ENCODE measurements at regions not wholly inside any gene's neighbourhood (a gene's known extent, or its start where the extent isn't known, plus 50 kb on each side); places are given as distances from the start of the nearest gene placed in this dataset.
A peak's percentile ranks its signal among the peaks of the same experiment; 100 is the strongest.

DNA sequence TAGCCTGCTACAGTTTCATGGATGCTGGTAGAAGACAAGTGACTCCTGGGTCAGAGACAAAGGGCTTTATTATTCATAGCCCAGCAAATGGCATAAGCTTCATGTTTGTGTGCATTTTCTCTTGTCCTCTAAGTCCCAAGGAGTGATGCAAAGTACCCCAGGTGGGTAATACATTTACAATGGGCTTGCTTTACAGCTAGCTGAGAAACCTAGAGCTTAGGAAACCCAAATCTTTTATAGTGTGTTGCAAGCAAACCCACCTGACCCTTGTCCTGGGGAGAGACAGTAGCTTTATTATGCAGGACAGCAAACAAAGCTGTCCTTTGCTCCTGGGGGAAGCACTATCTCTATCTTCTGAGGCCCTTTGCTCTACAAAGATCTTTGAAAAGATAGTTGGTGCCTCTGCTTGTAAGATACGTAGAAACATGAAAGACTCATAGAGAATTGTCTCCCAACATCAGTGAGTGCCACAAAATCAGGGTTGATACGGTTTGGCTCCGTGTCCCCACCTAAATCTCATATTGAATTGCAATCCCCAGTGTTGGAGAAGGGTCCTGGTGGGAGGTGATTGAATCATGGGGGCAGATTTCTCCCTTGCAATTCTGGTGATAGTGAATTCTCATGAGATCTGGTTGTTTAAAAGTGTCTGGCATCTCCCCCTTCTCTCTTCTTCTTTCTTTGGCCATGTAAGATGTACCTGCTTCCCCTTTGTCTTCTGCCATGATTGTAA is 315.8 kb upstream of the USP24 start (continued):
- no peak for TF ChIP-seq ZNF724P (CRISPR knock-in tag; IDR thresholded peaks at IDR 0.05; ENCODE audit: borderline replicate concordance)
- TF ChIP-seq ZMYM4 (CRISPR knock-in tag; IDR thresholded peaks at IDR 0.05) = peak; percentile 90
- peak; percentile 72 for TF ChIP-seq ZNF614 (CRISPR knock-in tag; IDR thresholded peaks at IDR 0.05; ENCODE audit: borderline replicate concordance)
- peak; percentile 48; the same call in 1 of the 2 replicates for TF ChIP-seq SAP130 (CRISPR knock-in tag; IDR thresholded peaks at IDR 0.05; ENCODE audit: low read depth)
- TF ChIP-seq REPIN1 (CRISPR knock-in tag; IDR thresholded peaks at IDR 0.05; ENCODE audit: borderline replicate concordance, low read depth) = peak; percentile 44; the same call in 1 of the 2 replicates
- TF ChIP-seq ZSCAN21 (CRISPR knock-in tag; IDR thresholded peaks at IDR 0.05; ENCODE audit: borderline replicate concordance) = no peak
- no peak for TF ChIP-seq BATF2 (CRISPR knock-in tag; IDR thresholded peaks at IDR 0.05)
- TF ChIP-seq ZNF496 (CRISPR knock-in tag; IDR thresholded peaks at IDR 0.05; ENCODE audit: insufficient replicate concordance) = no peak
- no peak for TF ChIP-seq ZBTB25 (CRISPR knock-in tag; IDR thresholded peaks at IDR 0.05)
- no peak; the same call in 1 of the 2 replicates for TF ChIP-seq ZNF788 (CRISPR knock-in tag; IDR thresholded peaks at IDR 0.05; ENCODE audit: borderline replicate concordance)
- TF ChIP-seq EHMT2 (IDR thresholded peaks at IDR 0.05; ENCODE audit: borderline replicate concordance, low read depth, low read length) = peak; percentile 77; the same call in 1 of the 2 replicates
- no peak for TF ChIP-seq AGO1 (IDR thresholded peaks at IDR 0.05; ENCODE audit: low read depth, low read length, poor library complexity, severe bottlenecking)
- TF ChIP-seq ZNF317 (CRISPR knock-in tag; IDR thresholded peaks at IDR 0.05) = peak; percentile 67; the same call in 1 of the 2 replicates
- no peak for TF ChIP-seq ZNF619 (CRISPR knock-in tag; IDR thresholded peaks at IDR 0.05)
- no peak for TF ChIP-seq ZNF761 (CRISPR knock-in tag; conservative IDR thresholded peaks at IDR 0.05)
- TF ChIP-seq ZNF207 (IDR thresholded peaks at IDR 0.05; ENCODE audit: borderline replicate concordance) = no peak
- TF ChIP-seq, protein P1, sequence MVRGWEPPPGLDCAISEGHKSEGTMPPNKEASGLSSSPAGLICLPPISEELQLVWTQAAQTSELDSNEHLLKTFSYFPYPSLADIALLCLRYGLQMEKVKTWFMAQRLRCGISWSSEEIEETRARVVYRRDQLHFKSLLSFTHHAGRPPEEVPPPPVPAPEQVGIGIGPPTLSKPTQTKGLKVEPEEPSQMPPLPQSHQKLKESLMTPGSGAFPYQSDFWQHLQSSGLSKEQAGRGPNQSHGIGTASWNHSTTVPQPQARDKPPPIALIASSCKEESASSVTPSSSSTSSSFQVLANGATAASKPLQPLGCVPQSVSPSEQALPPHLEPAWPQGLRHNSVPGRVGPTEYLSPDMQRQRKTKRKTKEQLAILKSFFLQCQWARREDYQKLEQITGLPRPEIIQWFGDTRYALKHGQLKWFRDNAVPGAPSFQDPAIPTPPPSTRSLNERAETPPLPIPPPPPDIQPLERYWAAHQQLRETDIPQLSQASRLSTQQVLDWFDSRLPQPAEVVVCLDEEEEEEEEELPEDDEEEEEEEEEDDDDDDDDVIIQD (CRISPR knock-in tag; IDR thresholded peaks at IDR 0.05; ENCODE audit: low read depth) = peak; percentile 77; the same call in 1 of the 2 replicates
- no peak; the same call in 1 of the 2 replicates for TF ChIP-seq ZNF460 (CRISPR knock-in tag; IDR thresholded peaks at IDR 0.05; ENCODE audit: borderline replicate concordance)
- TF ChIP-seq POLR2G (IDR thresholded peaks at IDR 0.05; ENCODE audit: low read depth, low read length) = no peak
- no peak for TF ChIP-seq ZNF646 (CRISPR knock-in tag; IDR thresholded peaks at IDR 0.05)
